Neuronal stem cell (in vitro differentiated cells): ENCODE measurements at regions not wholly inside any gene's neighbourhood (a gene's known extent, or its start where the extent isn't known, plus 50 kb on each side); places are given as distances from the start of the nearest gene placed in this dataset.
A peak's percentile ranks its signal among the peaks of the same experiment; 100 is the strongest.

Experiments used
- DNase-seq: peaks from one replicate; pipeline ENCODE4 v3.0.0-alpha.2; 2013; ENCODE audit warnings: low spot score
- H2AFZ ChIP-seq: one replicate; pipeline ENCODE4 v1.6.1; 2013; ENCODE audit warnings: mild to moderate bottlenecking, low read length, inconsistent platforms
- H2AK5ac ChIP-seq: 2 replicates; pipeline ENCODE4 v1.6.1; 2013; ENCODE audit warnings: low read depth, mild to moderate bottlenecking, inconsistent platforms, low read length, moderate library complexity, mixed read lengths
- H2BK120ac ChIP-seq: 2 replicates; pipeline ENCODE4 v1.6.1; 2013; ENCODE audit warnings: low read depth, mild to moderate bottlenecking, inconsistent platforms, low read length, moderate library complexity, mixed read lengths
- H2BK12ac ChIP-seq: one replicate; pipeline ENCODE4 v1.6.1; 2013; ENCODE audit warnings: low read length, inconsistent platforms
- H2BK15ac ChIP-seq: 2 replicates; pipeline ENCODE4 v1.6.1; 2013; ENCODE audit warnings: mild to moderate bottlenecking, low read length, inconsistent platforms, mixed read lengths
- H2BK5ac ChIP-seq: one replicate; pipeline ENCODE4 v1.6.1; 2013; ENCODE audit warnings: inconsistent platforms, mild to moderate bottlenecking, low read length, moderate library complexity
- H3K14ac ChIP-seq: one replicate; pipeline ENCODE4 v1.6.1; 2013; ENCODE audit warnings: low read length, inconsistent platforms
- H3K18ac ChIP-seq: 2 replicates; pipeline ENCODE4 v1.6.1; 2013; ENCODE audit warnings: low read length, inconsistent platforms
- H3K23ac ChIP-seq: 2 replicates; pipeline ENCODE4 v1.6.1; 2013; ENCODE audit warnings: low read depth, mild to moderate bottlenecking, mixed read lengths, low read length, inconsistent platforms; ENCODE audit not compliant: poor library complexity
- H3K27ac ChIP-seq: replicated peaks from 3 replicates; pipeline ENCODE4 v1.5.1; 2013; ENCODE audit warnings: low read length, inconsistent platforms
- H3K27me3 ChIP-seq, 3 experiments: 2 replicates each; pipeline ENCODE4 v1.6.1; 2013; ENCODE audit warnings: low read length in 3 of 3, mild to moderate bottlenecking in 2 of 3, inconsistent platforms in 1 of 3, low read depth in 1 of 3, mixed read lengths in 1 of 3, moderate library complexity in 1 of 3; ENCODE audit not compliant: control insufficient read depth in 3 of 3, insufficient read depth in 3 of 3
- H3K36me3 ChIP-seq, 2 donors: replicated peaks in 1 of 2; 2 replicates each; pipeline ENCODE4 v1.6.1; 2013; ENCODE audit warnings: low read length in 2 of 2; ENCODE audit not compliant: control insufficient read depth in 2 of 2, insufficient read depth in 2 of 2
- H3K4ac ChIP-seq: 2 replicates; pipeline ENCODE4 v1.6.1; 2013; ENCODE audit warnings: inconsistent platforms, mild to moderate bottlenecking, low read length, moderate library complexity
- H3K4me1 ChIP-seq, 2 donors: 1 replicate in 1 of 2; 2 replicates in 1 of 2; pipeline ENCODE4 v1.6.1; 2013; ENCODE audit warnings: low read length in 2 of 2, low read depth in 1 of 2; ENCODE audit not compliant: control insufficient read depth in 2 of 2, insufficient read depth in 1 of 2
- H3K4me2 ChIP-seq: one replicate; pipeline ENCODE4 v1.6.1; 2013; ENCODE audit warnings: mild to moderate bottlenecking, low read length, inconsistent platforms; ENCODE audit not compliant: insufficient read depth, poor library complexity, severe bottlenecking
- H3K4me3 ChIP-seq, 2 donors: 2 replicates each; pipeline ENCODE4 v1.5.1; 2013; ENCODE audit warnings: low read length in 2 of 2, mild to moderate bottlenecking in 2 of 2, inconsistent platforms in 1 of 2, moderate library complexity in 1 of 2
- H3K79me1 ChIP-seq: one replicate; pipeline ENCODE4 v1.6.1; 2013; ENCODE audit warnings: low read depth, mild to moderate bottlenecking, inconsistent platforms, low read length, moderate library complexity
- H3K9ac ChIP-seq: one replicate; pipeline ENCODE4 v1.6.1; 2013; ENCODE audit warnings: mild to moderate bottlenecking, low read depth, low read length, inconsistent platforms; ENCODE audit not compliant: poor library complexity
- H3K9me3 ChIP-seq, 2 donors: replicated peaks in 1 of 2; 2 replicates each; pipeline versions ENCODE3 to v1.6.1; 2013; ENCODE audit warnings: low read length in 2 of 2, mild to moderate bottlenecking in 2 of 2, inconsistent platforms in 1 of 2, low read depth in 1 of 2, mixed read lengths in 1 of 2, moderate library complexity in 1 of 2; ENCODE audit not compliant: control insufficient read depth in 2 of 2, insufficient read depth in 1 of 2
- H4K8ac ChIP-seq: one replicate; pipeline ENCODE4 v1.6.1; 2013; ENCODE audit warnings: low read depth, mild to moderate bottlenecking, inconsistent platforms, low read length, moderate library complexity
- H4K91ac ChIP-seq: one replicate; pipeline ENCODE4 v1.6.1; 2013; ENCODE audit warnings: low read length, low read depth, mild to moderate bottlenecking, inconsistent platforms; ENCODE audit not compliant: poor library complexity
- WGBS, 2 donors: extraction: QIAGEN DNeasy Blood & Tissue Kit; methylation state at CpG; one replicate each; pipeline ENCODE4 v1.1.7; 2013; ENCODE audit warnings: missing lambda C conversion rate in 2 of 2, mixed read lengths in 1 of 2; ENCODE audit not compliant: insufficient read length in 2 of 2, insufficient replicate concordance in 1 of 2; ENCODE audit errors: extremely low coverage in 2 of 2; 5-methylcytosine and 5-hydroxymethylcytosine counted together

- Histone ChIP-seq H2BK120ac (no peak overlapping the region), H4K8ac (no peak overlapping the region), H2BK5ac (no peak overlapping the region), H3K27ac (no peak overlapping the region), H3K9me3 (peaks cover 0 to 2% of the 10 kb centered on the region in 2 donors), H4K91ac (no peak overlapping the region), H3K27me3 (no peaks in the 10 kb centered on the region), H2BK12ac (no peak overlapping the region), H2AK5ac (no peak overlapping the region), H3K79me1 (no peaks in the 10 kb centered on the region), H3K14ac (no peak overlapping the region), H2BK15ac (no peak overlapping the region), H3K4me1 (peaks cover 0 to 5% of the 10 kb centered on the region in 2 donors), H3K4me3 (no peak overlapping the region), H3K36me3 (no peaks in the 10 kb centered on the region), H2AFZ (no peak overlapping the region), H3K9ac (no peak overlapping the region), H3K18ac (no peak overlapping the region), H3K4me2 (no peak overlapping the region), H3K23ac (no peak overlapping the region), H3K4ac (no peak overlapping the region)
- WGBS, 2 donors = no CpG with 5 or more reads among the region's 4 CpGs
- DNase-seq = no peak
Observed at GRCh38 chr5:20610681-20611080, 622.7 kb upstream of the CDH18 start.

GRCh38 chr5:20609126-20609525 is 621.1 kb upstream of the CDH18 start:
- no peak overlapping the region for H3K9ac ChIP-seq
- WGBS, 2 donors = no CpG with 5 or more reads among the region's 1 CpG

GRCh38 chr5:20608567-20608966 is 620.6 kb upstream of the CDH18 start:
- no peak overlapping the region for H2BK5ac ChIP-seq
- H4K8ac ChIP-seq = no peak overlapping the region
- no peak overlapping the region for H3K4me3 ChIP-seq
- no peak overlapping the region for H4K91ac ChIP-seq
- H2AK5ac ChIP-seq = no peak overlapping the region
- no peak overlapping the region for H2BK15ac ChIP-seq
- H3K4ac ChIP-seq = no peak overlapping the region
- no peak overlapping the region for H2AFZ ChIP-seq
- no peak overlapping the region for H3K27ac ChIP-seq
- H2BK12ac ChIP-seq = no peak overlapping the region
- H2BK120ac ChIP-seq = no peak overlapping the region
- H3K9ac ChIP-seq = no peak overlapping the region
- no peak for DNase-seq
- H3K79me1 ChIP-seq = no peaks in the 10 kb centered on the region
- H3K27me3 ChIP-seq = no peaks in the 10 kb centered on the region
- no peak overlapping the region for H3K14ac ChIP-seq
- H3K4me2 ChIP-seq = no peak overlapping the region
- no peaks in the 10 kb centered on the region for H3K36me3 ChIP-seq
- H3K9me3 ChIP-seq = peaks cover 0 to 2% of the 10 kb centered on the region in 2 donors
- peaks cover 0 to 5% of the 10 kb centered on the region in 2 donors for H3K4me1 ChIP-seq
- no peak overlapping the region for H3K18ac ChIP-seq
- no peak overlapping the region for H3K23ac ChIP-seq

More at GRCh38 chr5:20609126-20609525, 621.1 kb upstream of the CDH18 start:
- Histone ChIP-seq H3K79me1 (no peaks in the 10 kb centered on the region), H2AK5ac (no peak overlapping the region), H2BK12ac (no peak overlapping the region), H3K36me3 (no peaks in the 10 kb centered on the region), H2BK120ac (no peak overlapping the region), H3K23ac (no peak overlapping the region), H3K4me1 (peaks cover 0 to 5% of the 10 kb centered on the region in 2 donors), H3K27me3 (no peaks in the 10 kb centered on the region), H3K4ac (no peak overlapping the region), H3K14ac (no peak overlapping the region), H3K4me3 (no peak overlapping the region), H2AFZ (no peak overlapping the region), H4K8ac (no peak overlapping the region), H3K9me3 (peaks cover 0 to 2% of the 10 kb centered on the region in 2 donors), H2BK5ac (no peak overlapping the region), H4K91ac (no peak overlapping the region), H2BK15ac (no peak overlapping the region), H3K27ac (no peak overlapping the region), H3K4me2 (peak overlapping the region; percentile 11), H3K18ac (no peak overlapping the region)
- DNase-seq = no peak

GRCh38 chr5:20605732-20606525 is 617.9 kb upstream of the CDH18 start:
- Histone ChIP-seq H3K23ac (no peak overlapping the region), H2BK12ac (no peak overlapping the region), H2AK5ac (no peak overlapping the region), H3K18ac (no peak overlapping the region), H2BK5ac (no peak overlapping the region), H3K4me1 (peaks cover 0 to 5% of the 10 kb centered on the region in 2 donors), H3K27ac (no peak overlapping the region), H3K9me3 (no peaks in the 10 kb centered on the region), H3K14ac (no peak overlapping the region), H3K27me3 (no peaks in the 10 kb centered on the region), H3K79me1 (no peaks in the 10 kb centered on the region), H2BK120ac (no peak overlapping the region), H3K4ac (no peak overlapping the region), H4K8ac (no peak overlapping the region), H2BK15ac (no peak overlapping the region), H4K91ac (no peak overlapping the region), H3K4me3 (no peak overlapping the region), H3K36me3 (no peaks in the 10 kb centered on the region), H2AFZ (no peak overlapping the region), H3K4me2 (no peak overlapping the region), H3K9ac (no peak overlapping the region)
- no CpG with 5 or more reads among the region's 3 CpGs for WGBS, 2 donors
- no peak for DNase-seq
